GM21423 (cell line): ENCODE measurements at regions not wholly inside any gene's neighbourhood (a gene's known extent, or its start where the extent isn't known, plus 50 kb on each side); places are given as distances from the start of the nearest gene placed in this dataset.
"Not testable (repeated sequence)": the region's sequence is repeated elsewhere in the genome, so short reads cannot be mapped to it uniquely, and the experiment has no call there.

ENCODE experiments used
- ATAC-seq: cut with Tn5 transposase; IDR thresholded peaks from one replicate; pipeline ENCODE4 v1.9.1; 2021; ENCODE audit warnings: mild to moderate bottlenecking, moderate library complexity; ENCODE audit not compliant: unreplicated experiment

DNA sequence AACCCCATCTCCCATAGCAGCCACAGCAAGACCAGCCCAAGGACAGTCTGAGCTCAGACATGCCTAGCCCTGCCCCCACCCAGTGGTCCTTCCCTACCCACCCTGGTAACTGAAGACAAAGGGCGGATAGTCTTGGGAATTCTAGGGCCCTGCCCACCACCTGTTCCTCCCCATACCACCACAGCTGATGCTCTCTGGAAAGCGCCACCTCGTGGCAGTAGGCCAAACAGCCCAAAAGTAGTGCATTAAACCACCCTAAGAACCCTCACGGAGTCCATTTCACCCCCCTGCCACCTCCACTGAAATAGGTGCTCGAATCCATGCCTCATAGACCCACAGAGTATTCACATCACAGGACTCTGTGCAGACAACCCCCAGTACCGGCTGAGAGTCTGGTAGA is 1021.4 kb downstream of the CDH8 start:
- no peak for ATAC-seq

DNA sequence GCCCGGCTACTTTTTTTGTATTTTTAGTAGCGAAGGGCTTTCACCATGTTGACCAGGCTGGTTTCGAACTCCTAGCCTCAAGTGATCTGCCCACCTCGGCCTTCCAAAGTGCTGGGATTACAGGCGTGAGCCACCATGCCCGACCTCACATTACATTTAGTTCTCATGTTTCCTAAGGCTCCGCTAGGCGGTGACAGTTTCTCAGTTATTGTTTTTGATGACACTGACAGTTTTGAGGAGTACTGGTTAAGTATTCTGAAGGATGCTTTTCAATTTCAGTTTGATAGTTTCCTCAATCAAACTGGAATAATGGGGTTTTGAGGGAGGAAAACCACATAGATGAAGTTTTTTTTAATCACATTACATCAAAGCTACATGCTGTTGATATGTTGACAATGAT is 1028.5 kb downstream of the CDH8 start:
- no peak for ATAC-seq

DNA sequence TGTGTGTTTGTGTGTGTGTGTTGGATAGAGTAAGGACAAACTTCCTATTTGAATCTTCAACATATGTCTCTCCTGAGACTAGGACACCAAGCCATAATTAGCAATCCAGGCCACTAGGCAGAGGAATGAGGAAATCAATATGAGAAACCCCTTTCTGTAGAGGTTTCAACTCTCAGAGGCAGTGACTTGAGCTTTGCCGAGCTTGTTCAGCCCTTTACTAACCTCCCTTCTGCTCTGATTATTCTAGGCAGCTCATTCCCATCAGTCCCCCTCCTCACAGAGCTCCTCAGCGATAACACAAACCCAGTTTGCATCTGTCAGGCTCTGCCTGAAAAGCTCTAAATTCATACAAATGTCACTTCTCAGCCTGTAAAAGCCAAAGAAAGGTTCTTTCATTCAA is 1030.3 kb downstream of the CDH8 start:
- no peak for ATAC-seq

DNA sequence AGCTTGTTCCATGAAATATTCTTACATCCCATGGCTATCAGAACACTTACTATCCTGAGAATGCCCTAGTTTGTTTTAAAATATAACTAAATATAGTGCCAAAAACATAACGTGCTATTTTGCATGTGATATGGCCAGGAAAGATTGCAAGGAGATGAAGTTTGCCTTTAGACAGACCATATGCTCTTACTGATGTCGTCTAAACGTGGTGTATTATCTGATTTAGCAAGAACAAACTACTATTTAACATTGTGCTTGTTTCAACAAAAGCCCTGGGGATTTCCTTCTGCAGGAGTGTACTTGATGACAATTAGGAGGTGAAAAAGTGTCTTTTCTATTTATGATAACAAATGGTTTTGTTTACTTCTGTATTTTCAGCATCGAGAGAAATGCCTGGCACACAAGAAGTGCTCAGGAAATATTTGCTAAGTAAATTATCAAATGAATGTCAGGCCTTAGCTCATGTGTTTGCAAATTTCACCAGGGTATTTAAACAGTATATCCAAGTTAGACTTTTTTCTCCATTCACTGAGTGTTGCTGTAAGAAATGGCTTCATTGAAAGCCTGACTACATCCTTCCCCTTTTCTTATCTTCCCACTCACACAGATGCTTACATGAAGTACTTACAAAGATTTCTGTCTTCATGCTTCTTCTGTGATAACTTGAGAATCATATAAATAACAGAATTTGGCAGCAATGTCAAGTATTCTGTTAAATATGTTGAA is 1033.6 kb downstream of the CDH8 start:
- no peak for ATAC-seq

DNA sequence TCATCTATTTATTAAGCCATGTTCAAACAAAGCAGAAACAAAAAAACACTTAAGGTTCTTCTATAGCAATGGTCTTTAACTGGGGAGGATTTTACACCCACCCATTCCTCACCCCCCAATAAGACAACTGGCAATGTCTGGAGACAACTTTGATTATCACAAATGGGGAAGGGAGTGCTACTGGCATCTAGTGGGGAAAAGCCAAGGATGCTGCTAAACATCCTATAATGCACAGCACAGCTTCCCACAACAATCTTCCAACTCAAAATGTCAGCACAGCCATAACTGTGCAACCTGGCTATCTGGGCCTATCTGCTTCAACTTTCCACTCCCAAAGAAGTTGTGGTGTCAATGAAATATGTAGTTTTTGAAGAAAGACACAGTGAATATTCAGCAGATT is 1044.4 kb downstream of the CDH8 start:
- no peak for ATAC-seq

DNA sequence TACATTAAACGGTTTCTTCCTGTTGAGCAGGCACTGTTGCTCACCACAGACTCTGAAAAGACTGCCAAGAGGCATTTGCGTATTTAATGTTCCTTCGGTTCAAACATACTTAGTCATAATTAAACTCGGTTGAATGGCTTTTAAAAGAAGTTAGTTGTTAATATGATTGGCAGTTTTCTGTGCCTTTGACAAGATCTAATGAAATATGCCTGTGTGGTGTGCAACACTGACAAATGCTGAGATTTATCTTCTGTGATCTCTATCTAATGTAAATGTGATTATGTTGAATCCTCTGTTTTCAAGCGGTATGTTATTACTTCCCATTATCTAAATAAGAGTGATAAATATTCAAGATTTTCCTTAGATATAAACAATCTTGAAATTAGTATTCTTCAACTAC is 1046.6 kb downstream of the CDH8 start:
- no peak for ATAC-seq

DNA sequence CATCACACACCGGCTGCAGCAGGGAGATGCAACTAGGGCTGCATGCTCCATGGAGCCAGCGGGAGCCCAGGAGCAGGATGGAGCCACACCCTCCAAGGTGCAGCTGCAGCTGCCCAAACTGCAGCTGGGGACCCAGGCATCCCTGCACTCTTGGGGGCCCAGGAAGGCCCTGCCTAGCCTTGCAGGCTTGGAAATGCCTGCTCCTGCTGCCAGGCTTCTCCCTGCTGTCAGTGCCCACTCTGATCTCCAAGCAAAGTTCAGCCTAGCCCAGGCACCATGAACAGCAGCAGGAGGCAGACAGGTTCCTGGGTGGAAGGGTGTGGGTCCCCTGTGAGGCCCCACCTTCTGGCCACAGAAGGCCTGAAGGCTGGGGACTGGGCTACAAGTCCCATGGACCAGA is 1057.1 kb downstream of the CDH8 start:
- no peak for ATAC-seq

DNA sequence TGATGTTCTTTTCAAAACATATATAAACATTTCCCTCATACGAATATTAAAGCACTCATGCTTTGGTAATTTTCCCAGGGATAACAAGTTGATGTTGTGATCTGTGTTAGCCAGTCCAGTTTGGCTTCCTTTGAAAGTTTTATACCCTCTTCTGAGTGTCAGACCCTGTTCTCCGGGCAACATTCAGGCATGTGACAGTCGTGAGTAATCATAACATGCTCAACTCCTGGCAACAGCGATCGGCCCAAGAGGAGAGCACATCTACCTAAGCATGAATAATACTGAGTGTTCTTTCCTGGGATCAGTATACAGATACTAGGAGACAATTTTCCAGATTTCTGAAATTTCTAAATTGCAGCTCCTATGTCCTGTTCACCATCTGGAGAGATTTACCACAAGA is 1086.4 kb downstream of the CDH8 start:
- no peak for ATAC-seq

DNA sequence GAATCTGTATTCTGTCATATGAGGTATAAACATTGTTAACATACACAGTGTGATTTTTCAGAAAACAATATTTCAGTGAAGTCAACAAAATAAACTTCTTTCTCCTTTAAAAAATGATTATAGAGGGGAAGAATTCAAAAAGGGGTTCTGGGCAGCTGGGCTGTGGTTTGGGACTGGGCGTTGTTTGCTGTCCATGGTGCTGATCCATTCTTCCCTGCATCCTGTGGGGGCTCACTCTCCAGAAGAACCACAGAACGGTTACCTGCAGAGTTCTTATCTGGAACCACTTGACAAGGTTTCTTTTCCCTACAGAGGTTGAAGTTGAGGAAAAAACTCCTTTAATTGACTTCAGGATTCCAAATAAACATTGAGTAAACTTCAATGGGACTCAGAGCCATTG is 1091.0 kb downstream of the CDH8 start:
- no peak for ATAC-seq

DNA sequence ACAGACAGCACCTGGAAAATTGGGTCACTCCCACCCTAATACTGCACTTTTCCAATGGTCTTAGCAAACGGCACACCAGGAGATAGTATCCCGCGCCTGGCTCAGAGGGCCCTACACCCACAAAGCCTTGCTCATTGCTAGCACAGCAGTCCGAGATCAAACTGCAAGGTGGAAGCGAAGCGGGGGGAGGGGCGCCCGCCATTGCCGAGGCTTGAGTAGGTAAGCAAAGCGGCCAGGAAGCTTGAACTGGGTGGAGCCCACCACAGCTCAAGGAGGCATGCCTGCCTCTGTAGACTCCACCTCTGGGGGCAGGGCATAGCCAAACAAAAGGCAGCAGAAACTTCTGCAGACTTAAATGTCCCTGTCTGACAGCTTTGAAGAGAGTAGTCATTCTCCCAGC is 1100.0 kb downstream of the CDH8 start:
- not testable (repeated sequence) for ATAC-seq

DNA sequence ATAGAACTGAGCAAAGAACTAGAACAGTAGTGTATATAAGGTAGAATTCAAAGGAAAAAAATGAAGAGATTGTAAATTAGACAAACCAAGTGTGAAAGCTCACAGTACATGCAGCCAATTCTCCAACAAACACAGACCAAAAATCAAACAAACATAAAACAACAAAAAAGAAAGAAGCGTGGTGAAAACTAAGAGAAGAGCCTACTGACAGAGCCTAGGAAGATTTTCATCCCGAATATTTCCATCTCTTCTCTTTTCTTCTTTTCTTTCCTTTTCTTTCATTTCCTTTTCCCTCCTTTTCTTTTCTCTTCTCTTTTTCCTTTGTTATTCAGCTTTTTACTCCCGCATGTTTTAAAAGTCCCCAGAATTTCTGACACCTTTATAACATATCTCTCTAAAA is 1103.6 kb downstream of the CDH8 start:
- no peak for ATAC-seq

DNA sequence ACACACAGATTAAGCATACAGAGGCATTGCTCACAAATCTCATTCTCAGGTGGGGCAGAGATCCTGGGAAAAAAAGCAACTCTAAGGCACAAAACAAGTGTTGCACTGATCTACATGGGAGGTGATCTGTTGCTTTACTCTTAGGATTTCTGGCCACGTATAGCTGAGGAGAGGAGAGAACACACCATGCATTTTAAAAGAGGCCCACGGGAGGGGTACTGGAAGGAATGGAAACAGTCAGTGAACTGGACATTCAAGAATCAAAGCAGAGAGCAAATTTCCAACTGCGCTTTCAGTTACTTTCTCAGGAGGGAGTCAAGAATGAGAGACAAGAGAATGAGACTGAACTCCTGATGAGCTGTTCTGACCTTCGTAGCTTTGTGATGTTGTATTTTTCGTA is 1105.9 kb downstream of the CDH8 start:
- no peak for ATAC-seq

DNA sequence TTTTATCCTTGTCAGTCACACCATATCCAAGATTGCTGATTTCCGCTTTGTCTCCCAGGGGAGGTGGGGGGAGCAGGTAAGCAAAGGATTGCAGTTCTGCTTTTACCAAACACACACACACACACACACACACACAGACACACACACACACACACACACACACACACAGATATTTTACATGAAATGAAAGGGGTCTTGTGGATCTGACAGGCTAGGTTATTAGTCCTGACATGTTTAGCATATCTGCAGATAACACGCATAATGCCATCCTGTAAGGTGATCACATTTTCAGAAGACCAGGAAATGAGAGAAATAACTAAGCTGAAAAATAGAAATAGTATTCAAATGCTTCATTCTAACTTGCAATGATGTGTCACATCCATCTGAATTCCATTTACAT is 1113.3 kb downstream of the CDH8 start:
- ATAC-seq: no peak

DNA sequence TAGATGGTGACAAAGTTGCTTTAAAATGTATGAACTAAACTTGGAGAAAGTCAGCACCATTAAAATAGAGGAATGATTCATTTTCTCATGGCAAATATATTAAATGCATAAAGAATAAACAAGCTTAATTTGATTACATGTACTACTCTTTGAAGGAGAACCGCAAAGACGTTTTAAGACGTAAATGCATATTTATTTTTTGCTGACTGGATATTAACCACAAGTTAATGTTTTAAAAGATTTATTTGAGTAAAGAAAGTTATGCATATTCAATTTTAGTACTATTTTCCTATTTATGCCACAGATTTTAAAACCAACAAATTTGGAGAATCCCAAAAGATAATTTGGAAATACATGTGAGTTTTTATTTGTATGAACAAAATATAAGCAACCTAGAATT is 1121.9 kb downstream of the CDH8 start:
- ATAC-seq: no peak

DNA sequence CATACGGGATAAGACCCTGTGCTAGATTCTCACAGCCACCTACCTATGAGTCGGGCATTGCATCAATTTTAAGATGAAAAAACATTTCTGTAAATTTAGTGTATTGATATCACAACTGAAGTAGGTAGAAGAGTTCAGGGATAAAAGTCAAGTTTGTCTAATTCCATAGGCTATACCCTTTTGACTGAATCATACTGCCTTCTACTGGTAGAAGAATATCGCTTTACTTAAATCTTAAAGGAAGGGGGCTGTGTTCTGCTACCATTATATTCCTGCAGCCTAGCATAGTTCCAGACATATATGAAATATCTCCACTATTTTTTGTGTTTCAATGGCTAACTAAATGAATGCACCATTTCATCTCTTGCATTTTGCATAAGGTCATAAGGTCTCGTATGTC is 1128.6 kb downstream of the CDH8 start:
- ATAC-seq: no peak

DNA sequence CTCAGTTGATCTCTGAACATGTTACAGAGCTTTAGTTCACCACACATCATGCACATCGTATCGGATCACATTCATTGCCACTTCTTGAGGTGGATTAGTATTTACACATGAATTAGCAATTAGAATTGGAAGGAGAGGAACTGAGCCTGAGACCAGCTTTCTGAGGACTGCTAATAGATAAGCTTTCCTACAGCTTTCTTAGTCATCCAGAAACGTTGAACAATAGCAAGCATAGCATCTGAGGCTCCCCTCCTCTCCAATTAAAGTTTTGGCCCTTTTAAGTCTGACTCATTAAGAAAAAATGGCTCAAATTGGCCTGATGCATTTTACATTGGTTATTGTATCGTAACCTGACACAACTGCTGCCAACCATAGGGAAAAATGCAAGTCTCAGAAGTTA is 1130.4 kb downstream of the CDH8 start:
- ATAC-seq: no peak

DNA sequence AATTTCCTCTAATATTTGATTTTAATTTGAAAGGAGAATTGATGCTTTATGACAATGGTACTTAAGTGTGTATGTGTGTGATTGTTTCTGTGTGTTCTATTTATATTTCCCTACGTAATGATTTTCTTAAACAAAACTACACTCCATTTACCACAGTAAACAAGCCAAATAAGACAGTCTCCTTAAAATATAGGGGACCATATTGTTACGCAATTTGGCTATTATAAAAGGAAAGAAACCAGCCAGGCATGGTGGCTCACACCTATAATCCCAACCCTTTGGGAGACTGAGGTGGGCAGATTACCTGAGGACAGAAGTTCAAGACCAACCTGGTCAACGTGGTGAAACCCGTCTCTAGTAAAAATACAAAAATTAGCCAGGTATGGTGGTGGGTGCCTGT is 1134.1 kb downstream of the CDH8 start:
- ATAC-seq: no peak

DNA sequence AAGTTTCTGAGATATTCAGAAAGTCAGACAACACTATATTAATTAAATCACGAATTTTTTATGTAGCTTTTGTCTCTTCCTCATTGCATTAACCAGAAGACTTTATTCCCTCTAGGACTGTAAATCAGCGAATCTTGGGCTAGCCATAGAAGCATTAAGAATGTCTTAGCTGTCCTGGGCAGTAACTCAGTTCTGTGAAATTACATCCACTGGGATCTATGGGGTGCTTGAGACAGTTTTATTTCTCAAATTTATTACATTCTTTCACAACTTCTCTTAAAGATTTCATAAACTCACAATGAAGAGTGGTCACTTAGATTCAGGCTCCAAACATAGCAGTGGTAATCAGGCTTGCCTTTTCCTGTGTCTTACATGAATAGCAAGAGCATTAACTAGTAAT is 1153.4 kb downstream of the CDH8 start:
- no peak for ATAC-seq

DNA sequence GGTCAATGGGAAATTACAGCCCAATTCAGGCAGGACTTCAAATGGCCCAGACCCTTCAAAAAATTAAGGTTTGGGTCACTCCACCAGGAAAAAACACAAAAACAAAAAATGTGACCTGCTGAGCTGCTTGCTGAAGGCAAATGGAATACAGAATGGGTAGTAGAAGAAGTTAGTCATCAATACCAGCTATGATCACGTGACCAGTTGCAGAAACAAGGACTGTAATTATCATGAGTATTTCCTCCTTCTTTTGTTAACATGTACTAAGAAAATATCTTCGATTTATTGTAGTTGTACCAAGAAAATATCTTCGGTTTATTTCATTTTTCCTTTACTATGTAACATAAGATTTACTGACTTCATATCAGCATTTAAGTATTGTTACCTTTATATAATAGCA is 1183.6 kb downstream of the CDH8 start:
- no peak for ATAC-seq

DNA sequence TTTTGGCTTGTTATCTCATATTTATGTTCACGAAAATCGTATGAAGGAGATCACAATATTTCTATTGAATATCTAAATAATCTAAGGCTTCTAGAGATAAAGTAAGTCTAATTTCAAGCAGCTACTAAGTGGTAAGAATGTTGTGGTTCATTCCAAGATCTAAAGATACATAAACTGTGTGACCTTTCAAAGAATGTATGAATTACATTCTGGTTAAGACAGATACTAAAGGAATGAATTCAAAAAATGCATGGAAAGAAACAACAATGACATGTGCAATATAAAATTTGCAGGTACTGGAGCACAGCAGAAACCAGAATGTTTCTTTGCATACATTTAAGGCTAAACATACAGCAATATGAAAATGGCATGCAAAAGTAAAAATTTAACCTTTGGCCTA is 1214.6 kb downstream of the CDH8 start:
- no peak for ATAC-seq

DNA sequence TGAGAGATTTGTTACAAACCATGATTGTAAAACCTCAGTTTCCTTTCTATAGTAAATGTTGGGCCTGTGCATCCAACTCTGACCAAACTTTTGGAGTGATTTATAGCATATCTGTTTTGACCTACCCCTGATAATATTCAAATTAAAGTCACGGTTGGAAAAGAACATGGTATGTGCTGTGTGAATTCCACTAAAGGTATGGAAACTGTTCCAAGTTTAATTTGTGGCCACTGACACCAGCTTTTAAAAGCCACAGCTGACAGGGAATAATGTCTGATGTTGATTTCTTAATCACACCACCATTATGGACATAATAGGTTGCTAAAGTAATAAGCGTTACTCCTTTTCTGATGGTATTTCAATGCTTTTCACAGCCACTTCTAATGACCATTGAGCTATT is 1215.9 kb downstream of the CDH8 start:
- no peak for ATAC-seq

DNA sequence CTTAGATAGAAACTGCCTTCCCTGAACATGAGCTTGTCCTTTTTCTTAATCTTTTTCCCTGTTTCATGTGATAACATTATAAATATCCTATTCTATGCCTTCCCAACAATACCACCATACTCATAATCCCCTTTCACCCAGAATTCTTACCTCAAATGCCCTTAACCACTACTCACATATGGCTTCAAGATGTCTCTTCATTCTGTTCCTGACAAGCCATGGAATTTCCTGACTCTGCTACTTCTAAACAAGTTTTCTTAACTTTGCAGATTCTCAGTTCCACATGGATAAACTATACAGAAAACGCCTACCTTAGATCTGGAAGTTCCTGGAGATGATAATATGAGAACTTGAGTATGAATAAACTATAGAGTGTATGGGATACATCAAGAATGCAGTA is 1217.8 kb downstream of the CDH8 start:
- ATAC-seq: no peak

DNA sequence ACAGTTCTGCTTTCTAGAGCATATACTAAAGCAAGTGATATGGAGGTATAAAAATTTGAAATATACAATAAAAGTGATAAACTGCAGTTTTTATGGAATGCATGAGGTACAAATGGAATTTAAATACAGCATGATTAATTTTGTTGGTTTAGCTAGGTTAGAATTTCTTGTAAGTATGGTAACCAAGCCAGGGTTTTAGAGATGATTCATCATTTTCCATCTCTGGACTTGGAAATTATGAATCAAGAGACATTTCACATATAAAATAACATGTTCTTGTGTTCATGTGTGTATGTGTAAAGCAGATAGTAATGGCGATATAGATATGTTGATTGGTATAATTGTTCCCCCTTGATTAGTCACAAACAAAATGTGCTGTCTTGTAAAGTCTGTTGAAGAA is 1219.8 kb downstream of the CDH8 start:
- ATAC-seq: no peak

DNA sequence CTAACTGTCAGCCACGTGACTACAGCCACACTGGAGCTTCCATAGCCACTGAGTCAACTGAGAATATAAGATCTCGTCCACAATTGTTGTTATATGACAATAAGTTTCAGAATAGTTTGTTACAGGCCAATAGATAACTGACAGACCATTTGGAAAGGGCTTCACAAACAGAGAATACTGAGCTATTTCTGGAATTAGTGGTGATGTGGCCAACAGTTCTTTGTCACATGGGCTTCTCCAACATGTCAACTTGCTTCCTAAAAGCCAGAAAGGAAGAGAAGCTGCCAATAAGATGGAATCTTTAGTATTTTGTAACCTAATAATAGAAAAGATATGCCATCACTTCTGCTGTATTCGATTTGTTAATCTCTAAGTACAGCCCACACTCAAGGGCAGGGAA is 1220.4 kb downstream of the CDH8 start:
- ATAC-seq: no peak
